HepG2 (cell line): ENCODE measurements at regions not wholly inside any gene's neighbourhood (a gene's known extent, or its start where the extent isn't known, plus 50 kb on each side); places are given as distances from the start of the nearest gene placed in this dataset.
A peak's percentile ranks its signal among the peaks of the same experiment; 100 is the strongest.

Source experiments
- AKAP8 ChIP-seq: sonication (generic); formaldehyde crosslinking; IDR thresholded peaks from 2 replicates; pipeline ENCODE4 v1.5.1; 2020; ENCODE audit warnings: mild to moderate bottlenecking, missing genetic modification reagents
- ATRX ChIP-seq: sonication (generic); formaldehyde crosslinking; IDR thresholded peaks from 2 replicates; pipeline ENCODE4 v1.4.0; 2020; ENCODE audit warnings: missing genetic modification reagents, borderline replicate concordance
- KDM5B ChIP-seq: sonication (generic); formaldehyde crosslinking; IDR thresholded peaks from 2 replicates; pipeline ENCODE4 v1.4.0; 2020; ENCODE audit warnings: missing genetic modification reagents, mild to moderate bottlenecking, borderline replicate concordance
- KLF13 ChIP-seq: sonication (generic); formaldehyde crosslinking; IDR thresholded peaks from 2 replicates; pipeline ENCODE4 v1.4.0; 2020; ENCODE audit warnings: mild to moderate bottlenecking, missing genetic modification reagents
- KLF15 ChIP-seq: sonication (generic); formaldehyde crosslinking; IDR thresholded peaks from 2 replicates; pipeline ENCODE4 v1.8.1; 2023; ENCODE audit warnings: borderline replicate concordance, mild to moderate bottlenecking, inconsistent platforms, missing genetic modification reagents, mixed read lengths
- PBX2 ChIP-seq: IDR thresholded peaks from 2 replicates; pipeline ENCODE4 v1.6.1; 2016; ENCODE audit warnings: control low read depth
- PHB2 ChIP-seq: fragments of 450-650 bp; IDR thresholded peaks from 2 replicates; pipeline ENCODE4 v1.6.1; 2018; ENCODE audit not compliant: partially characterized antibody
- PLRG1 ChIP-seq: fragments of 450-650 bp; conservative IDR thresholded peaks from 2 replicates; pipeline ENCODE4 v1.6.1; 2016
- PTBP1 ChIP-seq: fragments of 200-400 bp; formaldehyde crosslinking; IDR thresholded peaks from 2 replicates; pipeline ENCODE4 v1.6.1; 2018; ENCODE audit warnings: low read length, low read depth; ENCODE audit not compliant: poor library complexity, severe bottlenecking
- RXRB ChIP-seq: IDR thresholded peaks from 2 replicates; pipeline ENCODE4 v1.6.1; 2016; ENCODE audit warnings: borderline replicate concordance, missing genetic modification reagents, missing compliant biosample characterization
- TCF7 ChIP-seq: sonication (generic); IDR thresholded peaks from 2 replicates; pipeline ENCODE4 v1.6.1; 2016; ENCODE audit warnings: antibody characterized with exemption, low read depth
- ZBTB4 ChIP-seq: sonication (generic); formaldehyde crosslinking; IDR thresholded peaks from 2 replicates; pipeline ENCODE4 v1.4.0; 2020; ENCODE audit warnings: missing genetic modification reagents, mild to moderate bottlenecking, borderline replicate concordance
- ZFP62 ChIP-seq: sonication (generic); formaldehyde crosslinking; IDR thresholded peaks from 2 replicates; pipeline ENCODE4 v1.4.0; 2020; ENCODE audit warnings: missing genetic modification reagents
- ZFP82 ChIP-seq: sonication (generic); formaldehyde crosslinking; IDR thresholded peaks from 2 replicates; pipeline ENCODE4 v1.5.1; 2020; ENCODE audit warnings: mild to moderate bottlenecking, missing genetic modification reagents, borderline replicate concordance
- ZNF235 ChIP-seq: sonication (generic); formaldehyde crosslinking; IDR thresholded peaks from 2 replicates; pipeline ENCODE4 v1.8.1; 2023; ENCODE audit warnings: mild to moderate bottlenecking, missing genetic modification reagents, borderline replicate concordance
- ZNF3 ChIP-seq: IDR thresholded peaks from 2 replicates; pipeline ENCODE4 v1.7.0; 2017; ENCODE audit warnings: inconsistent platforms
- ZNF329 ChIP-seq: sonication (generic); formaldehyde crosslinking; IDR thresholded peaks from 2 replicates; pipeline ENCODE4 v1.9.0; 2021; ENCODE audit warnings: low read depth, mild to moderate bottlenecking, missing genetic modification reagents
- ZNF451 ChIP-seq: sonication (generic); formaldehyde crosslinking; IDR thresholded peaks from 2 replicates; pipeline ENCODE4 v1.5.0; 2020; ENCODE audit warnings: mild to moderate bottlenecking, missing genetic modification reagents
- ZNF609 ChIP-seq: sonication (generic); formaldehyde crosslinking; IDR thresholded peaks from 2 replicates; pipeline ENCODE4 v1.4.0; 2020; ENCODE audit warnings: mild to moderate bottlenecking, missing genetic modification reagents, borderline replicate concordance
- ZNF83 ChIP-seq: sonication (generic); formaldehyde crosslinking; IDR thresholded peaks from 2 replicates; pipeline ENCODE4 v1.4.0; 2020; ENCODE audit warnings: missing genetic modification reagents, mild to moderate bottlenecking, borderline replicate concordance

- TF ChIP-seq ZFP82 (CRISPR knock-in tag), result no peak
- peak; percentile 40; the same call in 1 of the 2 replicates for TF ChIP-seq ZNF609 (CRISPR knock-in tag)
- no peak for TF ChIP-seq PLRG1
- TF ChIP-seq PBX2 (CRISPR knock-in tag), result no peak
- TF ChIP-seq ATRX, result no peak
- no peak for TF ChIP-seq ZFP62
- TF ChIP-seq KLF13, result no peak
- TF ChIP-seq RXRB (CRISPR knock-in tag), result peak; percentile 68; the same call in 1 of the 2 replicates
- no peak for TF ChIP-seq PHB2
- peak; percentile 95 for TF ChIP-seq KDM5B (CRISPR knock-in tag)
- TF ChIP-seq ZNF451 (CRISPR knock-in tag), result no peak
- peak; percentile 41; the same call in 1 of the 2 replicates for TF ChIP-seq TCF7
- TF ChIP-seq ZNF3, result no peak
- 0 out of 2 replicates have a peak, but pooled peaks have one; percentile 37 for TF ChIP-seq AKAP8 (CRISPR knock-in tag)
- peak; percentile 97; the same call in 1 of the 2 replicates for TF ChIP-seq ZNF83 (CRISPR knock-in tag)
- no peak for TF ChIP-seq PTBP1
- no peak for TF ChIP-seq KLF15 (CRISPR knock-in tag)
- TF ChIP-seq ZNF329 (CRISPR knock-in tag), result no peak
- TF ChIP-seq ZBTB4 (CRISPR knock-in tag), result peak; percentile 78; the same call in 1 of the 2 replicates
- no peak for TF ChIP-seq ZNF235
Measured at GRCh38 chr12:132426349-132427173, 63.4 kb upstream of the FBRSL1 start (continued).
